AG04449 (cell line): ENCODE measurements at regions not wholly inside any gene's neighbourhood (a gene's known extent, or its start where the extent isn't known, plus 50 kb on each side); places are given as distances from the start of the nearest gene placed in this dataset.

Experiments used
- CTCF ChIA-PET: fragments of 350-600 bp; formaldehyde crosslinking; extraction: SDS; loops from one replicate; lab custom pipeline; 2021; ENCODE audit warnings: antibody characterized with exemption; lab: Yijun Ruan, JAX
- POLR2A ChIA-PET: fragments of 400-600, 350-600 bp; formaldehyde crosslinking; extraction: SDS; loops from one replicate; lab custom pipeline; 2020; ENCODE audit warnings: antibody characterized with exemption, inconsistent platforms; lab: Yijun Ruan, JAX
- DNase-seq: peaks from one replicate; pipeline ENCODE4 v3.0.0-alpha.2; 2010; ENCODE audit warnings: low read depth, low spot score
- H3K4me3 ChIP-seq: 2 replicates; pipeline ENCODE4 v1.5.1; 2011; ENCODE audit warnings: low read depth, mild to moderate bottlenecking, control low read depth, low read length
- CTCF ChIP-seq: IDR thresholded peaks from one replicate; pipeline ENCODE4 v1.5.1; 2011; ENCODE audit warnings: mild to moderate bottlenecking, moderate library complexity, low read length, control low read depth, inconsistent platforms; ENCODE audit not compliant: insufficient read depth; ENCODE audit errors: missing control alignments

GRCh38 chr12:131564845-131565244 is 146.0 kb upstream of the SFSWAP start:
- CTCF ChIA-PET, result no interaction called here
- DNase-seq, result no peak
- POLR2A ChIA-PET, result no interaction called here
- no peak for TF ChIP-seq CTCF
- H3K4me3 ChIP-seq, result no peak overlapping the region

GRCh38 chr12:131565267-131566015 is 145.4 kb upstream of the SFSWAP start:
- ChIA-PET POLR2A (no interaction called here), CTCF (no interaction called here)
- no peak for TF ChIP-seq CTCF
- no peak overlapping the region for H3K4me3 ChIP-seq
- no peak for DNase-seq

GRCh38 chr12:131568336-131568735 is 142.6 kb upstream of the SFSWAP start:
- POLR2A ChIA-PET, result no interaction called here
- no peak overlapping the region for H3K4me3 ChIP-seq
- no peak for DNase-seq
- no peak for TF ChIP-seq CTCF
- CTCF ChIA-PET, result no interaction called here

DNA sequence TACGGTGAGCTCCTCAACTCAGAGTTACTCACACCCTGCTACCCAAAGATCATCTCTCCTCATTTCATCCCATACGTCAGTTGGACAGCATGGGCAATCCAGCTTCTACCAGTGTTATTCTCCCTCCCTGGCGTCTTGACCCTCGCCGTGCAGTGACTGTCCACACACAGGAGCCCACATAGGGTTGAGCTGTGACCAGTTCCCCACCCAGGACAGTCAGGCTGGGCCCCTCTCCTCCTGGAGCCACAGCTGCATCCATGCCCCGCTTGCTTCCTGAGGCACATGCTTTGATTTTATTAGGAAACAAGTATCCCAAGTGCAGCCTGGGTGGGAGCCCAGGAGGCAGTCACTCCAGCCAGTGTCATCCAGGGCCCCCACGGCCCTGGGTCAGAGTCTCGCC is 140.3 kb upstream of the SFSWAP start:
- no peak overlapping the region for H3K4me3 ChIP-seq
- TF ChIP-seq CTCF, result no peak
- CTCF ChIA-PET, result no interaction called here
- POLR2A ChIA-PET, result no interaction called here
- no peak for DNase-seq

GRCh38 chr12:131571827-131572226 is 139.1 kb upstream of the SFSWAP start:
- no peak for TF ChIP-seq CTCF
- no peak overlapping the region for H3K4me3 ChIP-seq
- POLR2A ChIA-PET, result no interaction called here
- no peak for DNase-seq
- CTCF ChIA-PET, result no interaction called here

DNA sequence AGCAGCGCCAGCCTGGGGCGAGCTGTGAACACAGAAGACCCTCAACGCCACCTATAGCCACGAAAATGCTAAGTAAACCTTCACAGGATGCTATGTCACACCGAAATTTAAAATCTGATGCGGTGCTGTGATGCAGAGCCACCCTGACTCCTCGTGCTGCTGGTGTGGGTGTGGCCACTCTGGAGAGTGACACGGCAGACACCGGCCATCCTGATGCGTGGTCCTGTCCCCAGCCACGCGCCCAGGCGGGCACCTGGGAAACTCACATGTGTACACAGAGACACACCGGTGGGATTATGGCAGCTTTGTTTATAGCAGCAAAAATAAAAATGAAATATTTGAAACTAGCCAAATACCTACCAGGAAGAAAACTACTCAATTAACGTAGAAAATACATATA is 138.3 kb upstream of the SFSWAP start:
- no peak for TF ChIP-seq CTCF
- no peak overlapping the region for H3K4me3 ChIP-seq
- ChIA-PET CTCF (no interaction called here), POLR2A (no interaction called here)
- no peak for DNase-seq
